ENCODE measurements at regions not wholly inside any gene's neighbourhood (a gene's known extent, or its start where the extent isn't known, plus 50 kb on each side); places are given as distances from the start of the nearest gene placed in this dataset.

- TF ChIP-seq, protein P1, sequence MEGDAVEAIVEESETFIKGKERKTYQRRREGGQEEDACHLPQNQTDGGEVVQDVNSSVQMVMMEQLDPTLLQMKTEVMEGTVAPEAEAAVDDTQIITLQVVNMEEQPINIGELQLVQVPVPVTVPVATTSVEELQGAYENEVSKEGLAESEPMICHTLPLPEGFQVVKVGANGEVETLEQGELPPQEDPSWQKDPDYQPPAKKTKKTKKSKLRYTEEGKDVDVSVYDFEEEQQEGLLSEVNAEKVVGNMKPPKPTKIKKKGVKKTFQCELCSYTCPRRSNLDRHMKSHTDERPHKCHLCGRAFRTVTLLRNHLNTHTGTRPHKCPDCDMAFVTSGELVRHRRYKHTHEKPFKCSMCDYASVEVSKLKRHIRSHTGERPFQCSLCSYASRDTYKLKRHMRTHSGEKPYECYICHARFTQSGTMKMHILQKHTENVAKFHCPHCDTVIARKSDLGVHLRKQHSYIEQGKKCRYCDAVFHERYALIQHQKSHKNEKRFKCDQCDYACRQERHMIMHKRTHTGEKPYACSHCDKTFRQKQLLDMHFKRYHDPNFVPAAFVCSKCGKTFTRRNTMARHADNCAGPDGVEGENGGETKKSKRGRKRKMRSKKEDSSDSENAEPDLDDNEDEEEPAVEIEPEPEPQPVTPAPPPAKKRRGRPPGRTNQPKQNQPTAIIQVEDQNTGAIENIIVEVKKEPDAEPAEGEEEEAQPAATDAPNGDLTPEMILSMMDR (IDR thresholded peaks at IDR 0.05), result no peak
- no peak for TF ChIP-seq POLR2A (IDR thresholded peaks at IDR 0.05)
Measured at GRCh38 chr12:82082501-82082900, 275.7 kb downstream of the CCDC59 start.

Measured in esophagus squamous epithelium (tissue), 4 donors.